Cerebellar nuclear complex (tissue), 1 donor: ENCODE measurements at regions not wholly inside any gene's neighbourhood (a gene's known extent, or its start where the extent isn't known, plus 50 kb on each side); places are given as distances from the start of the nearest gene placed in this dataset.

Experiments used
- DNase-seq, 2 experiments: peaks; one replicate each; lab custom pipeline; 2025; lab: John Stamatoyannopoulos, UW

GRCh38 chr1:29973406-29973805, 737.1 kb downstream of the PTPRU start:
- DNase-seq: no peak

- no peak for DNase-seq
These were observed 736.2 kb downstream of the PTPRU start for GRCh38 chr1:29972421-29973053.

- DNase-seq: no peak
These were observed 735.4 kb downstream of the PTPRU start for GRCh38 chr1:29971703-29972102.

GRCh38 chr1:29970747-29971325, 734.5 kb downstream of the PTPRU start:
- DNase-seq: no peak

- no peak for DNase-seq
These were observed 733.3 kb downstream of the PTPRU start for GRCh38 chr1:29969576-29969975.

GRCh38 chr1:29967261-29967660, 730.9 kb downstream of the PTPRU start:
- DNase-seq: no peak

- DNase-seq: no peak
These were observed 730.3 kb downstream of the PTPRU start for GRCh38 chr1:29966526-29967045.

GRCh38 chr1:29964718-29965533, 728.6 kb downstream of the PTPRU start:
- no peak for DNase-seq

- no peak for DNase-seq
These were observed 727.6 kb downstream of the PTPRU start for GRCh38 chr1:29963946-29964345.

- no peak for DNase-seq
These were observed 726.5 kb downstream of the PTPRU start for GRCh38 chr1:29962831-29963247.

- no peak for DNase-seq
These were observed 726.0 kb downstream of the PTPRU start for GRCh38 chr1:29962336-29962735.

- no peak for DNase-seq
These were observed 725.2 kb downstream of the PTPRU start for GRCh38 chr1:29961293-29962059.

- DNase-seq: no peak
These were observed 724.6 kb downstream of the PTPRU start for GRCh38 chr1:29960876-29961275.

- DNase-seq: no peak
These were observed 723.9 kb downstream of the PTPRU start for GRCh38 chr1:29960156-29960755.

GRCh38 chr1:29959356-29959755, 723.0 kb downstream of the PTPRU start:
- no peak for DNase-seq

GRCh38 chr1:29958271-29958670, 721.9 kb downstream of the PTPRU start:
- DNase-seq: no peak

GRCh38 chr1:29956349-29957030, 720.2 kb downstream of the PTPRU start:
- DNase-seq: no peak

GRCh38 chr1:29954591-29954990, 718.3 kb downstream of the PTPRU start:
- no peak for DNase-seq

- no peak for DNase-seq
These were observed 717.6 kb downstream of the PTPRU start for GRCh38 chr1:29953961-29954360.

GRCh38 chr1:29949676-29950075, 713.4 kb downstream of the PTPRU start:
- DNase-seq: no peak

GRCh38 chr1:29948581-29948980, 712.3 kb downstream of the PTPRU start:
- DNase-seq: no peak
